ENCODE measurements at regions not wholly inside any gene's neighbourhood (a gene's known extent, or its start where the extent isn't known, plus 50 kb on each side); places are given as distances from the start of the nearest gene placed in this dataset.

- TF ChIP-seq CTCF (conservative IDR thresholded peaks at IDR 0.05) (no peak), EZH2 (IDR thresholded peaks at IDR 0.05; ENCODE audit: low read depth) (no peak)
- Histone ChIP-seq H4K20me1 (ENCODE audit: insufficient read depth) (no peaks in the 10 kb centered on the region), H3K4me3 (no peak overlapping the region), H3K4me1 (replicated peaks; ENCODE audit: insufficient read depth) (peaks cover 11% of the 10 kb centered on the region; the same call in 1 of the 2 replicates), H2AFZ (no peak overlapping the region), H3K9me3 (ENCODE audit: insufficient read depth, low read depth) (no peaks in the 10 kb centered on the region), H3K27ac (no peak overlapping the region), H3K27me3 (ENCODE audit: insufficient read depth, low read depth) (no peaks in the 10 kb centered on the region), H3K79me2 (ENCODE audit: low read depth) (no peaks in the 10 kb centered on the region), H3F3A (ENCODE audit: insufficient read depth, low read depth) (no peaks in the 10 kb centered on the region), H3K36me3 (ENCODE audit: low read depth) (no peaks in the 10 kb centered on the region), H3K9me2 (ENCODE audit: insufficient read depth) (no peaks in the 10 kb centered on the region), H3K4me2 (no peak overlapping the region)
- intact Hi-C loops (cut with micrococcal nuclease; ENCODE audit: unreplicated experiment) = no loop called here
- ChIA-PET CTCF (no interaction called here), POLR2A (ENCODE audit: unreplicated experiment) (no interaction called here)
- no TSS peak for BruUV-seq (replicated peaks)
- DNase-seq = no peak
Measured at GRCh38 chr13:59533561-59534555, 629.9 kb downstream of the DIAPH3 start.

DNA sequence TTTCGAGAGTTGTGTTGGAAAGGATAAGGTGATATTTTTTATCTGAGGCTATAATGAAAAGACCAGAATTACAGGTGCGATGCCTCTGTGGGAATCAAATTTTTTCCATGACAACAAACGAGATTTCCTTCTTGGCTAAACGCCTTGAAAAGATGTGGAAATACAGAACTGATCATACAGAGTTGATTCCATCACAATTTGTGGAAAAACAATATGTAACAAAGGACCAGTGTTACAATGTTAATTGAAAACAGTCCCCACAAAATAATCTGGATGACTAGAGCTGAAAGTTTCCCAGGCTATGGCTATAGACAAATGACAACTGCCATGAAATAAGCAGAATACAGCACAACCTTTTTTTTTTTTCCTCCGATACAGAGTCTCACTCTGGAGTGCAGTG is 628.9 kb downstream of the DIAPH3 start:
- BruUV-seq (replicated peaks) = no TSS peak
- H4K20me1 ChIP-seq (ENCODE audit: insufficient read depth) = no peaks in the 10 kb centered on the region
- TF ChIP-seq EZH2 (IDR thresholded peaks at IDR 0.05; ENCODE audit: low read depth) (no peak), CTCF (conservative IDR thresholded peaks at IDR 0.05) (no peak)
- intact Hi-C loops (cut with micrococcal nuclease; ENCODE audit: unreplicated experiment) = no loop called here
- peaks cover 11% of the 10 kb centered on the region; the same call in 1 of the 2 replicates for H3K4me1 ChIP-seq (replicated peaks; ENCODE audit: insufficient read depth)
- no peak overlapping the region for H3K4me3 ChIP-seq
- H3K27me3 ChIP-seq (ENCODE audit: insufficient read depth, low read depth) = no peaks in the 10 kb centered on the region
- CTCF ChIA-PET = no interaction called here
- H3K9me2 ChIP-seq (ENCODE audit: insufficient read depth) = no peaks in the 10 kb centered on the region
- DNase-seq = no peak
- no peaks in the 10 kb centered on the region for H3F3A ChIP-seq (ENCODE audit: insufficient read depth, low read depth)
- no peaks in the 10 kb centered on the region for H3K79me2 ChIP-seq (ENCODE audit: low read depth)
- POLR2A ChIA-PET (ENCODE audit: unreplicated experiment) = no interaction called here
- no peak overlapping the region for H3K27ac ChIP-seq
- H2AFZ ChIP-seq = no peak overlapping the region
- H3K4me2 ChIP-seq = no peak overlapping the region
- no peaks in the 10 kb centered on the region for H3K36me3 ChIP-seq (ENCODE audit: low read depth)
- no peaks in the 10 kb centered on the region for H3K9me3 ChIP-seq (ENCODE audit: insufficient read depth, low read depth)

GRCh38 chr13:59537500-59537899 is 626.2 kb downstream of the DIAPH3 start:
- no peaks in the 10 kb centered on the region for H3K79me2 ChIP-seq (ENCODE audit: low read depth)
- BruUV-seq (replicated peaks) = no TSS peak
- H4K20me1 ChIP-seq (ENCODE audit: insufficient read depth) = no peaks in the 10 kb centered on the region
- intact Hi-C loops (cut with micrococcal nuclease; ENCODE audit: unreplicated experiment) = no loop called here
- peaks cover 11% of the 10 kb centered on the region; the same call in 1 of the 2 replicates for H3K4me1 ChIP-seq (replicated peaks; ENCODE audit: insufficient read depth)
- no peak overlapping the region for H3K4me2 ChIP-seq
- no peak overlapping the region for H3K27ac ChIP-seq
- no peaks in the 10 kb centered on the region for H3K27me3 ChIP-seq (ENCODE audit: insufficient read depth, low read depth)
- DNase-seq = no peak
- CTCF ChIA-PET = no interaction called here
- no peak for TF ChIP-seq EZH2 (IDR thresholded peaks at IDR 0.05; ENCODE audit: low read depth)
- TF ChIP-seq CTCF (conservative IDR thresholded peaks at IDR 0.05) = no peak
- no peaks in the 10 kb centered on the region for H3K36me3 ChIP-seq (ENCODE audit: low read depth)
- H2AFZ ChIP-seq = no peak overlapping the region
- H3K9me2 ChIP-seq (ENCODE audit: insufficient read depth) = no peaks in the 10 kb centered on the region
- no peaks in the 10 kb centered on the region for H3F3A ChIP-seq (ENCODE audit: insufficient read depth, low read depth)
- H3K9me3 ChIP-seq (ENCODE audit: insufficient read depth, low read depth) = no peaks in the 10 kb centered on the region
- POLR2A ChIA-PET (ENCODE audit: unreplicated experiment) = no interaction called here
- no peak overlapping the region for H3K4me3 ChIP-seq
